ENCODE measurements at regions not wholly inside any gene's neighbourhood (a gene's known extent, or its start where the extent isn't known, plus 50 kb on each side); places are given as distances from the start of the nearest gene placed in this dataset.

- no peaks in the 10 kb centered on the region for H3F3A ChIP-seq (ENCODE audit: low read depth)
- no peak overlapping the region for H2AFZ ChIP-seq (ENCODE audit: low read length)
Observed at GRCh38 chr17:6243186-6243585, 173.0 kb downstream of the WSCD1 start.

GRCh38 chr17:6241996-6242395, 171.8 kb downstream of the WSCD1 start:
- H3K4me1 ChIP-seq (ENCODE audit: insufficient read depth, low read length, poor library complexity, severe bottlenecking) = no peaks in the 10 kb centered on the region
- no peak overlapping the region for H3K4me3 ChIP-seq (ENCODE audit: low read length, poor library complexity, severe bottlenecking)
- H3K4me2 ChIP-seq (ENCODE audit: low read depth, low read length, poor library complexity, severe bottlenecking) = no peak overlapping the region
- H3K9ac ChIP-seq (ENCODE audit: low read depth, low read length, poor library complexity, severe bottlenecking) = no peak overlapping the region
- peaks cover 4% of the 10 kb centered on the region; the same call in 1 of the 2 replicates for H3K9me3 ChIP-seq (ENCODE audit: insufficient read depth, low read depth, low read length)
- no peak for TF ChIP-seq EZH2phosphoT487 (IDR thresholded peaks at IDR 0.05; ENCODE audit: borderline replicate concordance)
- no peak for TF ChIP-seq CTCF (conservative IDR thresholded peaks at IDR 0.05; ENCODE audit: low read length)
- no peaks in the 10 kb centered on the region for H3F3A ChIP-seq (ENCODE audit: low read depth)
- no peaks in the 10 kb centered on the region for H3K9me2 ChIP-seq (replicated peaks; ENCODE audit: low read depth, low read length)
- no peaks in the 10 kb centered on the region for H3K27me3 ChIP-seq (ENCODE audit: insufficient read depth, low read length, poor library complexity, severe bottlenecking)
- no peaks in the 10 kb centered on the region for H4K20me1 ChIP-seq (ENCODE audit: insufficient read depth, low read length, poor library complexity, severe bottlenecking)
- H2AFZ ChIP-seq (ENCODE audit: low read length) = no peak overlapping the region
- no peaks in the 10 kb centered on the region for H3K79me2 ChIP-seq (ENCODE audit: insufficient read depth, low read length)
- H3K36me3 ChIP-seq (ENCODE audit: insufficient read depth, low read length) = no peaks in the 10 kb centered on the region

More at GRCh38 chr17:6243186-6243585, 173.0 kb downstream of the WSCD1 start:
- H3K27me3 ChIP-seq (ENCODE audit: insufficient read depth, low read length, poor library complexity, severe bottlenecking) = no peaks in the 10 kb centered on the region
- H3K4me1 ChIP-seq (ENCODE audit: insufficient read depth, low read length, poor library complexity, severe bottlenecking) = no peaks in the 10 kb centered on the region
- no peaks in the 10 kb centered on the region for H3K9me2 ChIP-seq (replicated peaks; ENCODE audit: low read depth, low read length)
- H3K4me2 ChIP-seq (ENCODE audit: low read depth, low read length, poor library complexity, severe bottlenecking) = no peak overlapping the region
- no peaks in the 10 kb centered on the region for H3K79me2 ChIP-seq (ENCODE audit: insufficient read depth, low read length)
- TF ChIP-seq CTCF (conservative IDR thresholded peaks at IDR 0.05; ENCODE audit: low read length) (no peak), EZH2phosphoT487 (IDR thresholded peaks at IDR 0.05; ENCODE audit: borderline replicate concordance) (no peak)
- no peaks in the 10 kb centered on the region for H3K36me3 ChIP-seq (ENCODE audit: insufficient read depth, low read length)
- H4K20me1 ChIP-seq (ENCODE audit: insufficient read depth, low read length, poor library complexity, severe bottlenecking) = no peaks in the 10 kb centered on the region
- H3K9me3 ChIP-seq (ENCODE audit: insufficient read depth, low read depth, low read length) = peaks cover 4% of the 10 kb centered on the region; the same call in 1 of the 2 replicates
- H3K4me3 ChIP-seq (ENCODE audit: low read length, poor library complexity, severe bottlenecking) = no peak overlapping the region
- no peak overlapping the region for H3K9ac ChIP-seq (ENCODE audit: low read depth, low read length, poor library complexity, severe bottlenecking)

DNA sequence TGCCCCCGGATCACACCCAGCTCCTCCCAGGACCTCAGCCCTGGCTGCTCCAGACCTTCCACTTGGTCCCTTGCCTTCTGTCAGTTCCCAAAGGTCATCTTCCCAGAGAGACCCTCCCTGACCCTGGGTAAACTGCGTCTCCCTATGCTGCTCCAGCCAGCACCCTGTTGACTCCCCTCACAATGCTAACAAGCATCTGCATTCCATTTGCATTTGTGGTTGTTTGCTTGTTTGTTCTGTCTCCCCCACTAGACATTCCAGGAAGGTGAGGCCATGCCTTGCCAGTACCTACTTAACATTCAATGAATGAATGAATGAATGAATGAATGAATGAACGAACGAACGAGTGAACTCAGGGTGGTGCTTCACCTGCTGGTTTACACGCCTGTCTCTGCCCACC, 171.2 kb downstream of the WSCD1 start:
- Histone ChIP-seq H3K9me2 (replicated peaks; ENCODE audit: low read depth, low read length) (no peaks in the 10 kb centered on the region), H3K9ac (ENCODE audit: low read depth, low read length, poor library complexity, severe bottlenecking) (no peak overlapping the region), H3K27me3 (ENCODE audit: insufficient read depth, low read length, poor library complexity, severe bottlenecking) (no peaks in the 10 kb centered on the region), H2AFZ (ENCODE audit: low read length) (no peak overlapping the region), H3K79me2 (ENCODE audit: insufficient read depth, low read length) (no peaks in the 10 kb centered on the region), H3K9me3 (ENCODE audit: insufficient read depth, low read depth, low read length) (peaks cover 4% of the 10 kb centered on the region; the same call in 1 of the 2 replicates), H3K4me1 (ENCODE audit: insufficient read depth, low read length, poor library complexity, severe bottlenecking) (no peaks in the 10 kb centered on the region), H3F3A (ENCODE audit: low read depth) (no peaks in the 10 kb centered on the region), H3K36me3 (ENCODE audit: insufficient read depth, low read length) (no peaks in the 10 kb centered on the region), H3K4me2 (ENCODE audit: low read depth, low read length, poor library complexity, severe bottlenecking) (no peak overlapping the region), H3K4me3 (ENCODE audit: low read length, poor library complexity, severe bottlenecking) (no peak overlapping the region), H4K20me1 (ENCODE audit: insufficient read depth, low read length, poor library complexity, severe bottlenecking) (no peaks in the 10 kb centered on the region)
- TF ChIP-seq EZH2phosphoT487 (IDR thresholded peaks at IDR 0.05; ENCODE audit: borderline replicate concordance) = no peak
- TF ChIP-seq CTCF (conservative IDR thresholded peaks at IDR 0.05; ENCODE audit: low read length) = no peak
